B cell (primary cell): ENCODE measurements at regions not wholly inside any gene's neighbourhood (a gene's known extent, or its start where the extent isn't known, plus 50 kb on each side); places are given as distances from the start of the nearest gene placed in this dataset.

ENCODE experiments used
- ATAC-seq: fragments of 200-7000 bp; cut with Tn5 transposase; one replicate; pipeline ENCODE4 v1.10.0; 2021; ENCODE audit warnings: low read depth, mild to moderate bottlenecking, moderate number of reproducible peaks, moderate library complexity
- CTCF ChIA-PET: fragments of 350-600 bp; sonication (Branson Sonifier 250); formaldehyde crosslinking; loops from one replicate; lab custom pipeline; 2021; ENCODE audit warnings: antibody characterized with exemption, inconsistent platforms; lab: Charles Lee
- POLR2A ChIA-PET: fragments of 350-600 bp; sonication (Branson Sonifier 250); formaldehyde crosslinking; loops from one replicate; lab custom pipeline; 2021; ENCODE audit warnings: antibody characterized with exemption; lab: Charles Lee
- DNase-seq: peaks from one replicate; pipeline ENCODE4 v3.0.0; 2013
- H2AFZ ChIP-seq: 2 replicates; pipeline ENCODE4 v1.6.1; 2012; ENCODE audit warnings: mild to moderate bottlenecking, low read depth, low read length; ENCODE audit not compliant: insufficient read depth, poor library complexity, severe bottlenecking
- H3K27ac ChIP-seq, 2 donors: 1 replicate in 1 of 2; 2 replicates in 1 of 2; pipeline ENCODE4 v1.5.1; 2012 to 2013; ENCODE audit warnings: low read length in 2 of 2, mild to moderate bottlenecking in 2 of 2, moderate library complexity in 1 of 2
- H3K27me3 ChIP-seq, 4 experiments: fragments of 200-600 bp in 1 of 4; sonication (generic) in 1 of 4; replicated peaks in 1 of 4; 1 replicate in 2 of 4; 2 replicates in 2 of 4; pipeline versions ENCODE4 v1.6.1 to v1.7.0; 2013 to 2016; ENCODE audit warnings: low read length in 3 of 4, mild to moderate bottlenecking in 2 of 4, mixed read lengths in 1 of 4, moderate library complexity in 1 of 4; ENCODE audit not compliant: insufficient read depth in 4 of 4, control insufficient read depth in 3 of 4; ENCODE audit errors: control extremely low read depth in 1 of 4
- H3K36me3 ChIP-seq, 2 experiments: replicated peaks in 1 of 2; 1 replicate in 1 of 2; 2 replicates in 1 of 2; pipeline versions ENCODE4 v1.6.1 to v1.7.1; 2013; ENCODE audit warnings: low read length in 1 of 2; ENCODE audit not compliant: insufficient read depth in 2 of 2, control insufficient read depth in 1 of 2; ENCODE audit errors: control extremely low read depth in 1 of 2, extremely low read depth in 1 of 2
- H3K4me1 ChIP-seq, 2 donors: fragments of 200-600 bp in 1 of 2; sonication (generic) in 1 of 2; 1 replicate in 1 of 2; 2 replicates in 1 of 2; pipeline versions ENCODE4 v1.5.1 to v1.6.1; 2013 to 2017; ENCODE audit warnings: low read length in 2 of 2; ENCODE audit not compliant: control insufficient read depth in 2 of 2, insufficient read depth in 2 of 2
- H3K4me2 ChIP-seq: replicated peaks from 2 replicates; pipeline ENCODE3; 2012; ENCODE audit warnings: mild to moderate bottlenecking, low read depth, low read length; ENCODE audit not compliant: poor library complexity, severe bottlenecking
- H3K4me3 ChIP-seq, 5 experiments: fragments of 200-600 bp in 1 of 5; sonication (generic) in 1 of 5; 1 replicate in 3 of 5; 2 replicates in 2 of 5; pipeline versions ENCODE4 v1.5.1 to v1.7.0; 2011 to 2016; ENCODE audit warnings: low read length in 4 of 5, mild to moderate bottlenecking in 4 of 5, low read depth in 2 of 5, control low read depth in 1 of 5, moderate library complexity in 1 of 5; ENCODE audit not compliant: insufficient read depth in 1 of 5; ENCODE audit errors: control extremely low read depth in 1 of 5, extremely low read depth in 1 of 5
- H3K79me2 ChIP-seq: fragments of 200-600 bp; sonication (generic); one replicate; pipeline ENCODE4 v1.6.0; 2016; ENCODE audit warnings: low read length; ENCODE audit not compliant: control insufficient read depth, insufficient read depth
- H3K9ac ChIP-seq: fragments of 200-600 bp; sonication (generic); 2 replicates; pipeline ENCODE4 v1.6.1; 2017; ENCODE audit warnings: mild to moderate bottlenecking, low read length, moderate library complexity
- H3K9me3 ChIP-seq, 3 donors: one replicate each; pipeline versions ENCODE4 v1.6.1 to v1.7.1; 2013; ENCODE audit warnings: low read length in 2 of 3; ENCODE audit not compliant: control insufficient read depth in 2 of 3, insufficient read depth in 1 of 3; ENCODE audit errors: control extremely low read depth in 1 of 3
- H4K20me1 ChIP-seq: 2 replicates; pipeline ENCODE4 v1.6.0; 2012; ENCODE audit warnings: mild to moderate bottlenecking, low read length; ENCODE audit not compliant: insufficient read depth, control insufficient read depth, poor library complexity, severe bottlenecking
- H3K27ac Mint-ChIP-seq: one replicate; pipeline ENCODE4 v1.8.0; 2021; ENCODE audit warnings: mixed read lengths
- H3K27me3 Mint-ChIP-seq: one replicate; pipeline ENCODE4 v1.8.0; 2021; ENCODE audit warnings: mixed read lengths
- H3K4me1 Mint-ChIP-seq: one replicate; pipeline ENCODE4 v1.8.0; 2021; ENCODE audit warnings: mixed read lengths
- H3K4me3 Mint-ChIP-seq: one replicate; pipeline ENCODE4 v1.8.0; 2021; ENCODE audit warnings: mixed read lengths
- H3K9me3 Mint-ChIP-seq: one replicate; pipeline ENCODE4 v1.8.0; 2022; ENCODE audit warnings: mixed read lengths; ENCODE audit not compliant: insufficient read depth
- EZH2 ChIP-seq: IDR thresholded peaks from 2 replicates; pipeline ENCODE4 v1.6.1; 2012; ENCODE audit warnings: borderline replicate concordance, low read depth, mild to moderate bottlenecking, moderate library complexity, low read length; ENCODE audit not compliant: insufficient read depth, poor library complexity, severe bottlenecking
- WGBS: methylation state at CpG from one replicate; pipeline ENCODE4 v1.1.5; 2013; ENCODE audit warnings: missing lambda C conversion rate; ENCODE audit not compliant: insufficient coverage; 5-methylcytosine and 5-hydroxymethylcytosine counted together
- intact Hi-C: fragments of 100-400 bp; cut with micrococcal nuclease; formaldehyde crosslinking; loops from one replicate; pipeline ENCODE4 v1.10.0; 2022
- TF ChIP-seq, protein P1 (sequence below): fragments of 200-600 bp; IDR thresholded peaks from one replicate; pipeline ENCODE4 v1.8.0; 2022; ENCODE audit warnings: antibody characterized with exemption, mild to moderate bottlenecking

DNA sequence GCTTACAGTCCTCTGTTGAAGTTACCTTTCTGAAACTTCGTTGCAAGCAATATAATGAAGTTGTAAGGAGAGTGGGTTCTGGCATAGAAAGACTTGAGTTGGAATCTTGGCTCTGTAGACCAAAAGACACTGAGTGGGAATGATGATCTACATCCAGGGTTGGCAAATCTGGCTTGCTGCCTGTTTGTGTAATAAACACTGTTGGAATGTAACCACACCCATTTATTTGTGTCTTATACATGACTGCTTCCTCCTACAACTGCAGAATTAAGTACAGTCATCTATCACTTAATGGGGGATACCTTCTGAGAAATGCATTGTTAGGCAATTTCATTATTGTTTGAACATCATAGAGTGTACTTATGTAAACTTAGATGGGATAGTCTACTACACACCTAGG lies 178.4 kb upstream of the SUCLG2 start:
- no peak overlapping the region for H3K4me3 ChIP-seq
- no peak overlapping the region for H3K4me2 ChIP-seq
- ChIA-PET POLR2A (no interaction called here), CTCF (no interaction called here)
- WGBS: 86% methylated on average over 1 of the region's 1 CpG
- peaks cover 4% of the 10 kb centered on the region for H3K27me3 Mint-ChIP-seq
- H3K4me1 ChIP-seq: no peaks in the 10 kb centered on the region
- no peak overlapping the region for H2AFZ ChIP-seq
- H3K27ac Mint-ChIP-seq: no peak overlapping the region
- no peak overlapping the region for H3K4me3 Mint-ChIP-seq
- intact Hi-C loops: no loop called here
- no peaks in the 10 kb centered on the region for H3K79me2 ChIP-seq
- H4K20me1 ChIP-seq: no peaks in the 10 kb centered on the region
- no peak overlapping the region for H3K9ac ChIP-seq
- no peaks in the 10 kb centered on the region for H3K4me1 Mint-ChIP-seq
- H3K9me3 Mint-ChIP-seq: peaks cover 6% of the 10 kb centered on the region
- no peak overlapping the region for H3K27ac ChIP-seq
- H3K27me3 ChIP-seq: no peaks in the 10 kb centered on the region
- TF ChIP-seq, protein P1, sequence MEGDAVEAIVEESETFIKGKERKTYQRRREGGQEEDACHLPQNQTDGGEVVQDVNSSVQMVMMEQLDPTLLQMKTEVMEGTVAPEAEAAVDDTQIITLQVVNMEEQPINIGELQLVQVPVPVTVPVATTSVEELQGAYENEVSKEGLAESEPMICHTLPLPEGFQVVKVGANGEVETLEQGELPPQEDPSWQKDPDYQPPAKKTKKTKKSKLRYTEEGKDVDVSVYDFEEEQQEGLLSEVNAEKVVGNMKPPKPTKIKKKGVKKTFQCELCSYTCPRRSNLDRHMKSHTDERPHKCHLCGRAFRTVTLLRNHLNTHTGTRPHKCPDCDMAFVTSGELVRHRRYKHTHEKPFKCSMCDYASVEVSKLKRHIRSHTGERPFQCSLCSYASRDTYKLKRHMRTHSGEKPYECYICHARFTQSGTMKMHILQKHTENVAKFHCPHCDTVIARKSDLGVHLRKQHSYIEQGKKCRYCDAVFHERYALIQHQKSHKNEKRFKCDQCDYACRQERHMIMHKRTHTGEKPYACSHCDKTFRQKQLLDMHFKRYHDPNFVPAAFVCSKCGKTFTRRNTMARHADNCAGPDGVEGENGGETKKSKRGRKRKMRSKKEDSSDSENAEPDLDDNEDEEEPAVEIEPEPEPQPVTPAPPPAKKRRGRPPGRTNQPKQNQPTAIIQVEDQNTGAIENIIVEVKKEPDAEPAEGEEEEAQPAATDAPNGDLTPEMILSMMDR: no peak
- TF ChIP-seq EZH2: no peak
- ATAC-seq (no peak), DNase-seq (no peak)
- H3K9me3 ChIP-seq: peaks cover 2 to 6% (median 2%) of the 10 kb centered on the region in 3 donors
- H3K36me3 ChIP-seq: no peaks in the 10 kb centered on the region

DNA sequence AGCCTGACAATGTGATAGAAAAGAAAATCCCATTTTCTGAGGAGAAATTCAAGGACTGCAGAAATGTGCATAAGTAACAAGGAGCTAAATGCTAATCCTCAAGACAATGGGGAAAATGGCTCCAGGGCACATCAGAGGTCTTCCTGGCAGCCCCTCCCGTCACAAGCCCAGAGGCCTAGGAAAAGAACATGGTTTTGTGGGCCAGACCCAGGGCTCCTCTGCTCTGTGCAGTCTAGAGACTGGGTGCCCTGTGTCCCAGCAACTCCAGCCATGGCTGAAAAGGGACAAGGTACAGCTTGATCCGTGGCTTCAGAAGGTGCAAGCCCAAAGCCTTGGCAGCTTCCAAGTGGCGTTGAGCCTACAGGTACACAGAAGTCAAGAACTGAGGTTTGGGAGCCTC lies 176.8 kb upstream of the SUCLG2 start:
- DNase-seq: no peak
- ChIA-PET POLR2A (no interaction called here), CTCF (no interaction called here)
- no peak for ATAC-seq
- intact Hi-C loops: no loop called here
- Mint-ChIP-seq H3K27me3 (peaks cover 4% of the 10 kb centered on the region), H3K27ac (no peak overlapping the region), H3K4me1 (no peaks in the 10 kb centered on the region), H3K9me3 (peaks cover 6% of the 10 kb centered on the region), H3K4me3 (no peak overlapping the region)
- Histone ChIP-seq H3K36me3 (no peaks in the 10 kb centered on the region), H3K4me3 (no peak overlapping the region), H4K20me1 (no peaks in the 10 kb centered on the region), H3K27me3 (no peaks in the 10 kb centered on the region), H3K27ac (no peak overlapping the region), H3K4me2 (no peak overlapping the region), H3K9me3 (peaks cover 2 to 6% (median 2%) of the 10 kb centered on the region in 3 donors), H3K4me1 (no peaks in the 10 kb centered on the region), H3K9ac (no peak overlapping the region), H3K79me2 (no peaks in the 10 kb centered on the region), H2AFZ (no peak overlapping the region)
- WGBS: 73% methylated on average over 3 of the region's 3 CpGs
- TF ChIP-seq, protein P1: no peak
- no peak for TF ChIP-seq EZH2
